ENCODE measurements at regions not wholly inside any gene's neighbourhood (a gene's known extent, or its start where the extent isn't known, plus 50 kb on each side); places are given as distances from the start of the nearest gene placed in this dataset.

DNA sequence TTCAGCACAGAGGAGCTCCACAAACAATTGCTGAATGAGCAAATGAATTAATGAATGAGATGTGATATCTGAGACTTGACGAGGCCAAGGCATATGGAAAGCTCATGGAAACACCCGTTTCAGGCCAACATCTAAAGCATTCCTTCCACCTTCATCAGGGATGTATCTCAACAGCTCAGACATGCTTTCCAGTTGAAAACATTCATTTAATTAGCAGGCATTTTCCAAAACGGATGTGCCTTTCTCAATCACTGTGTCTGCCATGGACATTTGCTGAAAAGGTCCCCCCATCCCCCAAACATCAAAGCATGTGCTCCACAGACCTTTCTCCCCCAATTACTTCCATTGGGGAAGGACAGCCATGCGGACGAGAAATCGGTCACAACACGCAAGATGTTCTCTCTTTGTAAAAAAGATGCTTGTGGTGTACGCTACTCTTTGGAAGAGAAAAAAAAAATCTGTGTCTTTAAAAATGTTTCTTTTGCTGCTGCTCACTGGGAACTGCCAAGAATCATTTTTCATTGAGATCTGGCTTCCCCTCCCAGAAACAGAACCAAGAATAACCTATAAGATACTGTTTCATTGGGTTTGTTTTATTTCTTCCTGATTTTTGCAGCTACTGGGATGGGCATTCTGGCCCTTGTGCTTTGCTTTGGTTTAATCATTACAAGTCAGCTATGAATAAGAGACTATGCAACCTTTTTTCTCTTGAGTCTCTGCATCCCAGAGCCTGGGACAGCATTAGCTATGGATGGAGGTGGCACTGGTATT lies 528.2 kb downstream of the MED13L start:
- Histone ChIP-seq H3K27me3 (replicated peaks in 2 of 5; ENCODE audit: control insufficient read depth in 4 of 5, insufficient read depth in 5 of 5, low read length in 4 of 5) (peaks cover 0 to 29% (median 6%) of the 10 kb centered on the region in 5 experiments), H3K27ac (ENCODE audit: insufficient read depth in 1 of 2, low read depth in 1 of 2, low read length in 2 of 2, poor library complexity in 1 of 2, severe bottlenecking in 2 of 2) (no peak overlapping the region), H3K4me1 (ENCODE audit: control extremely low read depth in 1 of 4, control insufficient read depth in 4 of 4, insufficient read depth in 4 of 4, low read length in 3 of 4) (no peaks in the 10 kb centered on the region), H3K4me3 (ENCODE audit: control insufficient read depth in 1 of 7, extremely low read depth in 1 of 7, insufficient read depth in 4 of 7, low read depth in 2 of 7, low read length in 6 of 7) (no peak overlapping the region), H3K9me3 (ENCODE audit: control extremely low read depth in 1 of 5, control insufficient read depth in 4 of 5, insufficient read depth in 2 of 5, low read depth in 1 of 5, low read length in 4 of 5) (no peaks in the 10 kb centered on the region), H3K36me3 (ENCODE audit: control insufficient read depth in 4 of 4, insufficient read depth in 4 of 4, low read length in 3 of 4) (no peaks in the 10 kb centered on the region)
- DNase-seq: no peak
- 90% methylated on average over 2 of the region's 8 CpGs for WGBS (ENCODE audit: insufficient coverage)
- ChIA-PET POLR2A (no interaction called here), CTCF (interaction anchor here (0.9 to 1.1 kb wide), 3 partner anchors 9 to 1125 kb away, joined by 3 read pairs; no protein-coding TSS in a partner anchor)

DNA sequence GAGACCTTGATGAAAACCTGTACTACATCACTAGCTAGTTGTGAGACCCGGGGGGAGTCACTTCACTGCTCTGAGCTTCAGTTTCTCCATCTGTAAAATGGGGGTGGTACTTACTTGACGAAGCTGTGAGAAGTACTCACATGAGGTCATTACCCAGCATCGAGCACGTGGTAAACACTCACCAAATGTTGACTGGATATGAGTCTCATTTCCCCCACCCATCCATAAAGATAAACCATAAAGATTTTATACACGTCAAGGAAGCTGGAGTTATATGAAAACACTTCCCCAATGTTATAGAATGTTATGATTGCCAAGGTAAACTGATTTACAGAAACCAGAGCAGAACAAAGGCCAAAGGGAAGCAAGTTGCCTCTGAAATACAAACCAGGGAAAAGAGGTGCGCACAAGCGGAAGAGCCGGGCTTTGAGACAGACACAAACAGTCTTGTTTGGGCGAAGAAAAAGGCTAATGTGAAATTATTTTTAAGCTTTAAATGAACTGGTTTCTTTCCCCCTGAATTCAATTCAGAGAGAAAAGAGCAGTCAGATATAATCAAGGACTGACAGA lies 536.8 kb downstream of the MED13L start:
- Histone ChIP-seq H3K36me3 (ENCODE audit: control insufficient read depth in 4 of 4, insufficient read depth in 4 of 4, low read length in 3 of 4) (no peaks in the 10 kb centered on the region), H3K9me3 (ENCODE audit: control extremely low read depth in 1 of 5, control insufficient read depth in 4 of 5, insufficient read depth in 2 of 5, low read depth in 1 of 5, low read length in 4 of 5) (no peaks in the 10 kb centered on the region), H3K27me3 (replicated peaks in 2 of 5; ENCODE audit: control insufficient read depth in 4 of 5, insufficient read depth in 5 of 5, low read length in 4 of 5) (peaks cover 0 to 14% (median 6%) of the 10 kb centered on the region in 5 experiments), H3K4me3 (ENCODE audit: control insufficient read depth in 1 of 7, extremely low read depth in 1 of 7, insufficient read depth in 4 of 7, low read depth in 2 of 7, low read length in 6 of 7) (no peak overlapping the region), H3K4me1 (ENCODE audit: control extremely low read depth in 1 of 4, control insufficient read depth in 4 of 4, insufficient read depth in 4 of 4, low read length in 3 of 4) (no peaks in the 10 kb centered on the region), H3K27ac (ENCODE audit: insufficient read depth in 1 of 2, low read depth in 1 of 2, low read length in 2 of 2, poor library complexity in 1 of 2, severe bottlenecking in 2 of 2) (no peak overlapping the region)
- no peak for DNase-seq
- POLR2A ChIA-PET: no interaction called here
- WGBS (ENCODE audit: insufficient coverage): 85% methylated on average over 6 of the region's 9 CpGs
- CTCF ChIA-PET: no interaction called here

DNA sequence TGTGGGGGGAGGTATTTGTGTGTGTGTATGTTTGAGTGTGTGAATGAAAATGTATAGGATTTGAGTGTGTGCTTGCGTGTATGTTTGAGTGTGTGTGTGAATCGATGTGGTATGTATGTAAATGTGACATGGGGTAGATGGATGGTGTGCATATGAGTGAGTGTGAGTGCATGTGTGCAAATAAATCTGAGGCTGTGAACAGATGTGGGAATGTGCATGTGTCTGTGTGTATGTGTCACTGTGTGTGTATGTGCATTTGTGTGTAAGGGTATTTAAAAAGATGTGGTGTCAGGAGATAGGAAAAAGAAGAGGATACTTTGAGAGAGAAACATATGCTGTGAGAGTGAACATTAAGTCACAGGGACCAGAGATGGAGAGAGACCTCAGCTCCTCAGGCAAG lies 539.6 kb downstream of the MED13L start:
- CTCF ChIA-PET: no interaction called here
- DNase-seq: no peak
- Histone ChIP-seq H3K27ac (ENCODE audit: insufficient read depth in 1 of 2, low read depth in 1 of 2, low read length in 2 of 2, poor library complexity in 1 of 2, severe bottlenecking in 2 of 2) (no peak overlapping the region), H3K27me3 (replicated peaks in 2 of 5; ENCODE audit: control insufficient read depth in 4 of 5, insufficient read depth in 5 of 5, low read length in 4 of 5) (peaks cover 0 to 12% (median 4%) of the 10 kb centered on the region in 5 experiments), H3K9me3 (ENCODE audit: control extremely low read depth in 1 of 5, control insufficient read depth in 4 of 5, insufficient read depth in 2 of 5, low read depth in 1 of 5, low read length in 4 of 5) (no peaks in the 10 kb centered on the region), H3K4me3 (ENCODE audit: control insufficient read depth in 1 of 7, extremely low read depth in 1 of 7, insufficient read depth in 4 of 7, low read depth in 2 of 7, low read length in 6 of 7) (no peak overlapping the region), H3K4me1 (ENCODE audit: control extremely low read depth in 1 of 4, control insufficient read depth in 4 of 4, insufficient read depth in 4 of 4, low read length in 3 of 4) (no peaks in the 10 kb centered on the region), H3K36me3 (ENCODE audit: control insufficient read depth in 4 of 4, insufficient read depth in 4 of 4, low read length in 3 of 4) (no peaks in the 10 kb centered on the region)
- POLR2A ChIA-PET: no interaction called here
- 83% methylated on average over 2 of the region's 2 CpGs for whole genome bisulfite sequencing (ENCODE audit: insufficient coverage)

DNA sequence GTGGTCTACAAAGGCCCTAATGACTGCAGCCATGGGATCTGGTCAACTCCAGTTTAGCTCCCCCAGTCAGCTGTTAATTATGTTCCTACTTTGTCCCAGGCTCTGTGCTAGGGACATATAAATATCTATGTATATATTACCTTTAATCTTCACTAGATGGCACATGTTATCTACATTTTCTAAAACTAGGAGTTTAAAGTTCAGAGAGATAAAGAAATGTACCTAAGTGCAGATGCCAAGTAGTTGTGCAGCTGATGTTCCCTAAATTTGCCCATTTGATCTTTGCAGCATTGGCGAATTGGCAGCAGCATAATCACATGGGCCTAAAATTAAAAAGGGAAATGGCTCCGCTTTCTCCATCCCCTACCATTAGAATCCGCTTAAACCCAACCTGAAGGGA lies 541.1 kb downstream of the MED13L start:
- H3K27ac ChIP-seq (ENCODE audit: insufficient read depth in 1 of 2, low read depth in 1 of 2, low read length in 2 of 2, poor library complexity in 1 of 2, severe bottlenecking in 2 of 2): no peak overlapping the region
- no peak overlapping the region for H3K4me3 ChIP-seq (ENCODE audit: control insufficient read depth in 1 of 7, extremely low read depth in 1 of 7, insufficient read depth in 4 of 7, low read depth in 2 of 7, low read length in 6 of 7)
- DNase-seq: no peak
- peaks cover 0 to 12% (median 2%) of the 10 kb centered on the region in 5 experiments for H3K27me3 ChIP-seq (replicated peaks in 2 of 5; ENCODE audit: control insufficient read depth in 4 of 5, insufficient read depth in 5 of 5, low read length in 4 of 5)
- no peaks in the 10 kb centered on the region for H3K36me3 ChIP-seq (ENCODE audit: control insufficient read depth in 4 of 4, insufficient read depth in 4 of 4, low read length in 3 of 4)
- POLR2A ChIA-PET: no interaction called here
- CTCF ChIA-PET: no interaction called here
- 100% methylated on average over 3 of the region's 3 CpGs for WGBS (ENCODE audit: insufficient coverage)
- no peaks in the 10 kb centered on the region for H3K9me3 ChIP-seq (ENCODE audit: control extremely low read depth in 1 of 5, control insufficient read depth in 4 of 5, insufficient read depth in 2 of 5, low read depth in 1 of 5, low read length in 4 of 5)
- H3K4me1 ChIP-seq (ENCODE audit: control extremely low read depth in 1 of 4, control insufficient read depth in 4 of 4, insufficient read depth in 4 of 4, low read length in 3 of 4): no peaks in the 10 kb centered on the region

DNA sequence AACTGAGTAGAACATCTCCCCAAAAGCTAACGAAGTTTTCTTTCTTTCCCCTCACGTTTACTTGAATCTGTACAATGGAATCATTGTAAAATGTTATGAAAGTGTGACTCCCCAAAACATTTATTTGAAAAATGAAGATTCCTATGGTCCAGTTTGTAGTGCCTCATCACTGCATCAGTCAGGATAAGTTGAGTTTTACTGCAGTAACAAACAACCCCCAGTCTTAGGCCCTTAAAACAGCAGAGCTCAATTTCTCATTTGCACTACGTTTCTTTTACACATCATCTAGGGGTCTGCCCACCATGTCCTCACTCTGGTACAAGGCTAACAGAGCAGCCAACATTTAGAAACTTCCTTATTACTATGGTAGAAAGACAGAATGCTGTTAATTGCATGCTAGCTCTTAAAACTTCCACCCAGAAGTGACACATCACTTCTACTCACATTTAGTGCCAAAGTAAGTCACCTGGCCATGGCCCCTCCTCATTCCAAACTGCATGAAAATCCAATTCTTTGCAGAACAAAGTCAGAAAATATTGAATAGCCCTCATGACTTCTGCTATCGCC lies 546.4 kb downstream of the MED13L start:
- WGBS (ENCODE audit: insufficient coverage): 86% methylated on average over 2 of the region's 4 CpGs
- CTCF ChIA-PET: no interaction called here

DNA sequence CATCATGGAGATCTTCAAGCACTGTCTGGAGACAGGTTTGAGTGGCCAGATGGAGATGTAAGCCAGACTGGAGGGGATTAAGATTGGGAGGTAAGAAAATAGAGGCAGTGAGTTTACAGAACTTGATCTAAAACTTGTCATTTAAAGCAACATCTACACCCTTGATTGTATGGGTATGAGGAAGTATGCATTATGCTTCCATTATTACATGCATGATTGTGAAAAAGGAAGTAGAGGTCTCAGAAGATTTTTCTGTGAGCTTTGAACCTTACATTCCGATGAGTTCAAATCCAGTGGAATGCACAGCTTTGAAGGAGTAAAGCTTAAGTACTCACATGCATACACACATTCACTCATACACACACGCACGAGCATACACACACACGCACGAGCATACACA lies 550.8 kb downstream of the MED13L start:
- H3K27me3 ChIP-seq (replicated peaks in 2 of 5; ENCODE audit: control insufficient read depth in 4 of 5, insufficient read depth in 5 of 5, low read length in 4 of 5): peaks cover 0 to 6% (median 0%) of the 10 kb centered on the region in 5 experiments
- CTCF ChIA-PET: no interaction called here
- no peaks in the 10 kb centered on the region for H3K9me3 ChIP-seq (ENCODE audit: control extremely low read depth in 1 of 5, control insufficient read depth in 4 of 5, insufficient read depth in 2 of 5, low read depth in 1 of 5, low read length in 4 of 5)
- no peak overlapping the region for H3K4me3 ChIP-seq (ENCODE audit: control insufficient read depth in 1 of 7, extremely low read depth in 1 of 7, insufficient read depth in 4 of 7, low read depth in 2 of 7, low read length in 6 of 7)
- no peaks in the 10 kb centered on the region for H3K4me1 ChIP-seq (ENCODE audit: control extremely low read depth in 1 of 4, control insufficient read depth in 4 of 4, insufficient read depth in 4 of 4, low read length in 3 of 4)
- H3K36me3 ChIP-seq (ENCODE audit: control insufficient read depth in 4 of 4, insufficient read depth in 4 of 4, low read length in 3 of 4): no peaks in the 10 kb centered on the region
- no peak overlapping the region for H3K27ac ChIP-seq (ENCODE audit: insufficient read depth in 1 of 2, low read depth in 1 of 2, low read length in 2 of 2, poor library complexity in 1 of 2, severe bottlenecking in 2 of 2)
- 94% methylated on average over 3 of the region's 5 CpGs for WGBS (ENCODE audit: insufficient coverage)
- POLR2A ChIA-PET: no interaction called here
- no peak for DNase-seq

More for the DNA sequence above, 546.4 kb downstream of the MED13L start:
- DNase-seq: no peak
- no peaks in the 10 kb centered on the region for H3K9me3 ChIP-seq (ENCODE audit: control extremely low read depth in 1 of 5, control insufficient read depth in 4 of 5, insufficient read depth in 2 of 5, low read depth in 1 of 5, low read length in 4 of 5)
- no peak overlapping the region for H3K4me3 ChIP-seq (ENCODE audit: control insufficient read depth in 1 of 7, extremely low read depth in 1 of 7, insufficient read depth in 4 of 7, low read depth in 2 of 7, low read length in 6 of 7)
- no peak overlapping the region for H3K27ac ChIP-seq (ENCODE audit: insufficient read depth in 1 of 2, low read depth in 1 of 2, low read length in 2 of 2, poor library complexity in 1 of 2, severe bottlenecking in 2 of 2)
- peaks cover 0 to 6% (median 3%) of the 10 kb centered on the region in 5 experiments for H3K27me3 ChIP-seq (replicated peaks in 2 of 5; ENCODE audit: control insufficient read depth in 4 of 5, insufficient read depth in 5 of 5, low read length in 4 of 5)
- H3K36me3 ChIP-seq (ENCODE audit: control insufficient read depth in 4 of 4, insufficient read depth in 4 of 4, low read length in 3 of 4): no peaks in the 10 kb centered on the region
- H3K4me1 ChIP-seq (ENCODE audit: control extremely low read depth in 1 of 4, control insufficient read depth in 4 of 4, insufficient read depth in 4 of 4, low read length in 3 of 4): no peaks in the 10 kb centered on the region
- POLR2A ChIA-PET: no interaction called here

DNA sequence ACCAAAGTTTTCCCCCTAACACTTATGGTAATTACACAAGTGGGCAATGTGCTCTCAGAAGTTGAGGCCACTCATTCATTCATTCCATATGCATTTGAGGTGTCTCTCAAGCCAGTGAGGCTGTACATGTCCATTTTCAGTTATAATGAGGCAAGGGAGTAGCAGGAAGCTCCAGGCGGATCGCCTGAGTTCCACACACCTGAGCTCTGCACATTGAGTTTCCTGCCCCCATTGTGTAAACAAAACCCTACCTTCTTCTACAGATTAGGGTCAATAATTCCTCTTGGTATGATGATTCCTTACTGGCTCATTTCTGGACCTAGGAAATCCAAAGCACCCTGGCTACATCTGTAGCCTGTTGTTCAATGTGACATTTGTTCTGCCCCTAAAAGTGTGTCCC lies 555.3 kb downstream of the MED13L start:
- Histone ChIP-seq H3K9me3 (ENCODE audit: control extremely low read depth in 1 of 5, control insufficient read depth in 4 of 5, insufficient read depth in 2 of 5, low read depth in 1 of 5, low read length in 4 of 5) (no peaks in the 10 kb centered on the region), H3K27ac (ENCODE audit: insufficient read depth in 1 of 2, low read depth in 1 of 2, low read length in 2 of 2, poor library complexity in 1 of 2, severe bottlenecking in 2 of 2) (no peak overlapping the region), H3K27me3 (replicated peaks in 2 of 5; ENCODE audit: control insufficient read depth in 4 of 5, insufficient read depth in 5 of 5, low read length in 4 of 5) (peaks cover 0 to 2% (median 0%) of the 10 kb centered on the region in 5 experiments), H3K4me1 (ENCODE audit: control extremely low read depth in 1 of 4, control insufficient read depth in 4 of 4, insufficient read depth in 4 of 4, low read length in 3 of 4) (no peaks in the 10 kb centered on the region), H3K4me3 (ENCODE audit: control insufficient read depth in 1 of 7, extremely low read depth in 1 of 7, insufficient read depth in 4 of 7, low read depth in 2 of 7, low read length in 6 of 7) (no peak overlapping the region), H3K36me3 (ENCODE audit: control insufficient read depth in 4 of 4, insufficient read depth in 4 of 4, low read length in 3 of 4) (no peaks in the 10 kb centered on the region)
- ChIA-PET CTCF (no interaction called here), POLR2A (no interaction called here)
- no peak for DNase-seq
- 100% methylated on average over 2 of the region's 2 CpGs for WGBS (ENCODE audit: insufficient coverage)
